Neural progenitor cell (in vitro differentiated cells): ENCODE measurements at regions not wholly inside any gene's neighbourhood (a gene's known extent, or its start where the extent isn't known, plus 50 kb on each side); places are given as distances from the start of the nearest gene placed in this dataset.

ENCODE experiments used
- DNase-seq: peaks from one replicate; pipeline ENCODE4 v3.0.0-alpha.2; 2016; ENCODE audit warnings: low spot score
- H2AFZ ChIP-seq: fragments of 200-600 bp; sonication (generic); replicated peaks from 2 replicates; pipeline ENCODE4 v1.6.1; 2016; ENCODE audit warnings: antibody characterized with exemption
- H3F3A ChIP-seq: fragments of 200-600 bp; sonication (generic); 2 replicates; pipeline ENCODE4 v1.6.1; 2016; ENCODE audit warnings: antibody characterized with exemption, low read depth
- H3K27ac ChIP-seq: fragments of 200-600 bp; sonication (generic); 2 replicates; pipeline ENCODE4 v1.5.1; 2016; ENCODE audit warnings: mild to moderate bottlenecking
- H3K27me3 ChIP-seq: fragments of 200-600 bp; sonication (generic); 2 replicates; pipeline ENCODE4 v1.6.1; 2016; ENCODE audit warnings: mild to moderate bottlenecking, moderate library complexity
- H3K36me3 ChIP-seq: fragments of 200-600 bp; sonication (generic); 2 replicates; pipeline ENCODE4 v1.5.1; 2016
- H3K4me1 ChIP-seq: fragments of 200-600 bp; sonication (generic); 2 replicates; pipeline ENCODE4 v1.6.1; 2016; ENCODE audit warnings: mixed run types
- H3K4me2 ChIP-seq: fragments of 200-600 bp; sonication (generic); 2 replicates; pipeline ENCODE4 v1.6.1; 2016
- H3K4me3 ChIP-seq: fragments of 200-600 bp; sonication (generic); 2 replicates; pipeline ENCODE4 v1.5.1; 2016
- H3K79me2 ChIP-seq: fragments of 200-600 bp; sonication (generic); 2 replicates; pipeline ENCODE4 v1.6.1; 2016; ENCODE audit warnings: low read depth
- H3K9ac ChIP-seq: fragments of 200-600 bp; sonication (generic); 2 replicates; pipeline ENCODE4 v1.6.1; 2016
- H3K9me3 ChIP-seq: fragments of 200-600 bp; sonication (generic); 2 replicates; pipeline ENCODE4 v1.5.1; 2016; ENCODE audit warnings: low read depth
- H4K20me1 ChIP-seq: fragments of 200-600 bp; sonication (generic); 2 replicates; pipeline ENCODE4 v1.6.1; 2016; ENCODE audit warnings: low read depth
- H3K27ac Mint-ChIP-seq: 3 replicates; pipeline ENCODE4 v1.8.0; 2021; ENCODE audit warnings: mixed read lengths
- H3K27me3 Mint-ChIP-seq: 2 replicates; pipeline ENCODE4 v1.8.0; 2022; ENCODE audit warnings: low read depth, mild to moderate bottlenecking, inconsistent platforms, moderate library complexity, mixed read lengths; ENCODE audit not compliant: insufficient read depth
- H3K36me3 Mint-ChIP-seq: 3 replicates; pipeline ENCODE4 v1.8.0; 2021; ENCODE audit warnings: mixed read lengths
- H3K4me1 Mint-ChIP-seq: 3 replicates; pipeline ENCODE4 v1.8.0; 2021; ENCODE audit warnings: mixed read lengths
- H3K4me3 Mint-ChIP-seq: 3 replicates; pipeline ENCODE4 v1.8.0; 2021; ENCODE audit warnings: mild to moderate bottlenecking, moderate library complexity, mixed read lengths
- H3K9me3 Mint-ChIP-seq: 3 replicates; pipeline ENCODE4 v1.8.0; 2020; ENCODE audit warnings: mixed read lengths
- CTCF ChIP-seq: fragments of 200-600 bp; sonication (generic); IDR thresholded peaks from 2 replicates; pipeline ENCODE4 v1.5.1; 2017; ENCODE audit warnings: antibody characterized with exemption, mild to moderate bottlenecking
- EZH2 ChIP-seq: fragments of 200-600 bp; sonication (generic); IDR thresholded peaks from 2 replicates; pipeline ENCODE4 v1.6.1; 2017; ENCODE audit warnings: antibody characterized with exemption, mild to moderate bottlenecking, moderate library complexity
- EZH2phosphoT487 ChIP-seq: fragments of 200-600 bp; sonication (generic); IDR thresholded peaks from 2 replicates; pipeline ENCODE4 v1.6.1; 2017; ENCODE audit warnings: antibody characterized with exemption

GRCh38 chr3:4222574-4223175 is 80.5 kb upstream of the SETMAR start:
- Histone ChIP-seq H2AFZ (no peak overlapping the region), H3K4me2 (no peak overlapping the region), H3K27ac (no peak overlapping the region), H3K4me1 (peaks cover 8% of the 10 kb centered on the region), H3K27me3 (no peaks in the 10 kb centered on the region), H4K20me1 (no peaks in the 10 kb centered on the region), H3K36me3 (no peaks in the 10 kb centered on the region), H3F3A (peaks cover 3% of the 10 kb centered on the region), H3K9ac (no peak overlapping the region), H3K9me3 (no peaks in the 10 kb centered on the region), H3K79me2 (no peaks in the 10 kb centered on the region), H3K4me3 (no peak overlapping the region)
- H3K4me3 Mint-ChIP-seq, result no peak overlapping the region
- peaks cover 33% of the 10 kb centered on the region for H3K4me1 Mint-ChIP-seq
- H3K27ac Mint-ChIP-seq, result no peak overlapping the region
- H3K27me3 Mint-ChIP-seq, result peaks cover 3% of the 10 kb centered on the region
- no peaks in the 10 kb centered on the region for H3K36me3 Mint-ChIP-seq
- no peak for DNase-seq
- TF ChIP-seq EZH2 (no peak), CTCF (no peak), EZH2phosphoT487 (no peak)
- no peaks in the 10 kb centered on the region for H3K9me3 Mint-ChIP-seq

GRCh38 chr3:4223777-4224176 is 79.4 kb upstream of the SETMAR start:
- Mint-ChIP-seq H3K27ac (no peak overlapping the region), H3K27me3 (peaks cover 3% of the 10 kb centered on the region), H3K9me3 (no peaks in the 10 kb centered on the region), H3K4me3 (no peak overlapping the region), H3K36me3 (no peaks in the 10 kb centered on the region), H3K4me1 (peaks cover 26% of the 10 kb centered on the region)
- TF ChIP-seq CTCF (no peak), EZH2phosphoT487 (no peak), EZH2 (no peak)
- Histone ChIP-seq H3K27ac (no peak overlapping the region), H3K79me2 (no peaks in the 10 kb centered on the region), H3K9ac (no peak overlapping the region), H4K20me1 (no peaks in the 10 kb centered on the region), H3K36me3 (no peaks in the 10 kb centered on the region), H3F3A (no peaks in the 10 kb centered on the region), H2AFZ (no peak overlapping the region), H3K4me1 (peaks cover 3% of the 10 kb centered on the region), H3K4me3 (no peak overlapping the region), H3K4me2 (no peak overlapping the region), H3K9me3 (no peaks in the 10 kb centered on the region), H3K27me3 (no peaks in the 10 kb centered on the region)
- no peak for DNase-seq

GRCh38 chr3:4224331-4224730 is 78.8 kb upstream of the SETMAR start:
- H3K4me1 ChIP-seq, result no peaks in the 10 kb centered on the region
- no peak overlapping the region for H3K4me3 ChIP-seq
- H3K9me3 ChIP-seq, result no peaks in the 10 kb centered on the region
- H3K36me3 ChIP-seq, result no peaks in the 10 kb centered on the region
- no peak for TF ChIP-seq EZH2phosphoT487
- TF ChIP-seq EZH2, result no peak
- no peak for TF ChIP-seq CTCF
- DNase-seq, result no peak
- no peaks in the 10 kb centered on the region for H3K9me3 Mint-ChIP-seq
- no peaks in the 10 kb centered on the region for H3K36me3 Mint-ChIP-seq
- no peaks in the 10 kb centered on the region for H3K27me3 ChIP-seq
- no peaks in the 10 kb centered on the region for H3F3A ChIP-seq
- H3K4me2 ChIP-seq, result no peak overlapping the region
- peaks cover 3% of the 10 kb centered on the region for H3K27me3 Mint-ChIP-seq
- no peaks in the 10 kb centered on the region for H4K20me1 ChIP-seq
- no peaks in the 10 kb centered on the region for H3K79me2 ChIP-seq
- no peak overlapping the region for H3K27ac Mint-ChIP-seq
- H2AFZ ChIP-seq, result no peak overlapping the region
- no peak overlapping the region for H3K9ac ChIP-seq
- peaks cover 21% of the 10 kb centered on the region for H3K4me1 Mint-ChIP-seq
- H3K27ac ChIP-seq, result no peak overlapping the region
- no peak overlapping the region for H3K4me3 Mint-ChIP-seq
